HepG2 (cell line): ENCODE measurements at regions not wholly inside any gene's neighbourhood (a gene's known extent, or its start where the extent isn't known, plus 50 kb on each side); places are given as distances from the start of the nearest gene placed in this dataset.

Experiments used
- CHD4 ChIP-seq: fragments of 200-600 bp; sonication (generic); IDR thresholded peaks from 2 replicates; pipeline ENCODE4 v1.7.0; 2017; ENCODE audit warnings: mild to moderate bottlenecking, low read length, borderline replicate concordance
- EZH2 ChIP-seq: conservative IDR thresholded peaks from 2 replicates; pipeline ENCODE4 v1.6.1; 2012; ENCODE audit warnings: mild to moderate bottlenecking, low read depth, low read length, moderate library complexity
- GABPA ChIP-seq, 2 experiments: IDR thresholded peaks; 2 replicates each; pipeline ENCODE4 v1.6.1; 2011 to 2016; ENCODE audit warnings: low read depth in 2 of 2, low read length in 1 of 2, missing biosample characterization in 1 of 2, missing genetic modification characterization in 1 of 2
- POLR2A ChIP-seq, 2 experiments: IDR thresholded peaks; 2 replicates each; pipeline ENCODE4 v1.6.1; 2011; ENCODE audit warnings: low read depth in 2 of 2, low read length in 2 of 2, mild to moderate bottlenecking in 1 of 2, moderate library complexity in 1 of 2; ENCODE audit not compliant: insufficient read depth in 1 of 2
- POLR2AphosphoS5 ChIP-seq: IDR thresholded peaks from 2 replicates; pipeline ENCODE4 v1.6.1; 2012; ENCODE audit warnings: low read depth, low read length
- SP2 ChIP-seq: sonication (generic); formaldehyde crosslinking; IDR thresholded peaks from 2 replicates; pipeline ENCODE4 v1.5.1; 2020; ENCODE audit warnings: mild to moderate bottlenecking, missing genetic modification reagents
- TAF1 ChIP-seq: sonication (generic); formaldehyde crosslinking; IDR thresholded peaks from 2 replicates; pipeline ENCODE4 v1.4.0; 2020; ENCODE audit warnings: missing genetic modification reagents
- ZBTB33 ChIP-seq: sonication (generic); formaldehyde crosslinking; IDR thresholded peaks from 2 replicates; pipeline ENCODE4 v1.4.0; 2020; ENCODE audit warnings: missing genetic modification reagents
- ZZZ3 ChIP-seq: sonication (generic); formaldehyde crosslinking; IDR thresholded peaks from 2 replicates; pipeline ENCODE4 v1.4.0; 2020; ENCODE audit warnings: missing genetic modification reagents, mild to moderate bottlenecking, borderline replicate concordance
- TF ChIP-seq, protein P1 (sequence below): sonication (generic); formaldehyde crosslinking; IDR thresholded peaks from 2 replicates; pipeline ENCODE4 v1.8.1; 2023; ENCODE audit warnings: mild to moderate bottlenecking, inconsistent platforms, moderate library complexity, missing genetic modification reagents, borderline replicate concordance
- TF ChIP-seq, protein P2 (sequence below): sonication (generic); formaldehyde crosslinking; IDR thresholded peaks from 2 replicates; pipeline ENCODE4 v1.5.0; 2020; ENCODE audit warnings: mild to moderate bottlenecking, missing genetic modification reagents, moderate library complexity
- TF ChIP-seq, protein P3 (sequence below): sonication (generic); formaldehyde crosslinking; IDR thresholded peaks from 2 replicates; pipeline ENCODE4 v1.8.0; 2022; ENCODE audit warnings: mild to moderate bottlenecking, missing genetic modification reagents, borderline replicate concordance

- TF ChIP-seq, protein P1, sequence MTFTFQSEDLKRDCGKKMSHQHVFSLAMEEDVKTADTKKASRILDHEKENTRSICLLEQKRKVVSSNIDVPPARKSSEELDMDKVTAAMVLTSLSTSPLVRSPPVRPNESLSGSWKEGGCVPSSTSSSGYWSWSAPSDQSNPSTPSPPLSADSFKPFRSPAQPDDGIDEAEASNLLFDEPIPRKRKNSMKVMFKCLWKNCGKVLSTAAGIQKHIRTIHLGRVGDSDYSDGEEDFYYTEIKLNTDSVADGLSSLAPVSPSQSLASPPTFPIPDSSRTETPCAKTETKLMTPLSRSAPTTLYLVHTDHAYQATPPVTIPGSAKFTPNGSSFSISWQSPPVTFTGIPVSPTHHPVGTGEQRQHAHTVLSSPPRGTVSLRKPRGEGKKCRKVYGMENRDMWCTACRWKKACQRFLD (CRISPR knock-in tag): no peak
- TF ChIP-seq, protein P2, sequence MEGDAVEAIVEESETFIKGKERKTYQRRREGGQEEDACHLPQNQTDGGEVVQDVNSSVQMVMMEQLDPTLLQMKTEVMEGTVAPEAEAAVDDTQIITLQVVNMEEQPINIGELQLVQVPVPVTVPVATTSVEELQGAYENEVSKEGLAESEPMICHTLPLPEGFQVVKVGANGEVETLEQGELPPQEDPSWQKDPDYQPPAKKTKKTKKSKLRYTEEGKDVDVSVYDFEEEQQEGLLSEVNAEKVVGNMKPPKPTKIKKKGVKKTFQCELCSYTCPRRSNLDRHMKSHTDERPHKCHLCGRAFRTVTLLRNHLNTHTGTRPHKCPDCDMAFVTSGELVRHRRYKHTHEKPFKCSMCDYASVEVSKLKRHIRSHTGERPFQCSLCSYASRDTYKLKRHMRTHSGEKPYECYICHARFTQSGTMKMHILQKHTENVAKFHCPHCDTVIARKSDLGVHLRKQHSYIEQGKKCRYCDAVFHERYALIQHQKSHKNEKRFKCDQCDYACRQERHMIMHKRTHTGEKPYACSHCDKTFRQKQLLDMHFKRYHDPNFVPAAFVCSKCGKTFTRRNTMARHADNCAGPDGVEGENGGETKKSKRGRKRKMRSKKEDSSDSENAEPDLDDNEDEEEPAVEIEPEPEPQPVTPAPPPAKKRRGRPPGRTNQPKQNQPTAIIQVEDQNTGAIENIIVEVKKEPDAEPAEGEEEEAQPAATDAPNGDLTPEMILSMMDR (CRISPR knock-in tag): no peak
- TF ChIP-seq, protein P3, sequence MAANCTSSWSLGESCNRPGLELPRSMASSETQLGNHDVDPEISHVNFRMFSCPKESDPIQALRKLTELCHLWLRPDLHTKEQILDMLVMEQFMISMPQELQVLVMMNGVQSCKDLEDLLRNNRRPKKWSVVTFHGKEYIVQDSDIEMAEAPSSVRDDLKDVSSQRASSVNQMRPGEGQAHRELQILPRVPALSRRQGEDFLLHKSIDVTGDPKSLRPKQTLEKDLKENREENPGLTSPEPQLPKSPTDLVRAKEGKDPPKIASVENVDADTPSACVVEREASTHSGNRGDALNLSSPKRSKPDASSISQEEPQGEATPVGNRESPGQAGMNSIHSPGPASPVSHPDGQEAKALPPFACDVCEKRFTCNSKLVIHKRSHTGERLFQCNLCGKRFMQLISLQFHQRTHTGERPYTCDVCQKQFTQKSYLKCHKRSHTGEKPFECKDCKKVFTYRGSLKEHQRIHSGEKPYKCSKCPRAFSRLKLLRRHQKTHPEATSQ (CRISPR knock-in tag): no peak
- TF ChIP-seq EZH2 (no peak), POLR2A (IDR thresholded peaks at IDR 0.05; ENCODE audit: insufficient read depth in 1 of 2, low read depth in 2 of 2, low read length in 2 of 2) (no peak), ZZZ3 (CRISPR knock-in tag) (no peak), SP2 (CRISPR knock-in tag) (no peak), CHD4 (no peak), TAF1 (no peak), ZBTB33 (CRISPR knock-in tag) (no peak), GABPA (IDR thresholded peaks at IDR 0.05; ENCODE audit: low read depth, low read length) (no peak), GABPA (CRISPR knock-in tag; IDR thresholded peaks at IDR 0.05; ENCODE audit: low read depth) (no peak), POLR2AphosphoS5 (no peak)
Observed at GRCh38 chr2:59425247-59425646, 1128.2 kb downstream of the BCL11A start.
